Caco-2 (cell line): ENCODE measurements at regions not wholly inside any gene's neighbourhood (a gene's known extent, or its start where the extent isn't known, plus 50 kb on each side); places are given as distances from the start of the nearest gene placed in this dataset.

Experiments
- BruUV-seq: library from RNA; stranded (reverse); fragments of 400-500 nt; replicated peaks from 2 replicates; lab custom pipeline; 2021; lab: Mats Ljungman, UMichigan
- CTCF ChIA-PET: fragments of 300-600 bp; sonication (Branson Sonifier 250); formaldehyde crosslinking; loops from one replicate; lab custom pipeline; 2022; ENCODE audit warnings: antibody characterized with exemption; lab: Charles Lee
- POLR2A ChIA-PET: fragments of 300-600 bp; sonication (Branson Sonifier 250); formaldehyde crosslinking; loops from one replicate; lab custom pipeline; 2022; ENCODE audit warnings: antibody characterized with exemption; lab: Charles Lee
- DNase-seq, 2 experiments: peaks; one replicate each; pipeline versions ENCODE4 v3.0.0 to v3.0.0-alpha.2; 2020 to 2022
- H3K27me3 ChIP-seq: replicated peaks from 2 replicates; pipeline ENCODE4 v1.6.0; 2011; ENCODE audit warnings: low read length; ENCODE audit not compliant: control insufficient read depth, insufficient read depth
- H3K36me3 ChIP-seq: 2 replicates; pipeline ENCODE4 v1.5.1; 2011; ENCODE audit warnings: low read length; ENCODE audit not compliant: control insufficient read depth, insufficient read depth
- H3K4me1 ChIP-seq: fragments of 250-450 bp; sonication (Bioruptor Pico); 2 replicates; pipeline ENCODE4 v1.5.1; 2020; ENCODE audit warnings: mild to moderate bottlenecking
- H3K4me3 ChIP-seq: 2 replicates; pipeline ENCODE4 v1.5.1; 2011; ENCODE audit warnings: low read depth, mild to moderate bottlenecking, control low read depth, low read length
- H3K9me3 ChIP-seq: fragments of 250-450 bp; sonication (Bioruptor Pico); 2 replicates; pipeline ENCODE4 v1.5.1; 2020; ENCODE audit warnings: mild to moderate bottlenecking, moderate library complexity
- H3K27ac Mint-ChIP-seq: one replicate; pipeline ENCODE4 v1.8.0; 2022; ENCODE audit warnings: mixed read lengths; ENCODE audit not compliant: unreplicated experiment
- H3K27me3 Mint-ChIP-seq: one replicate; pipeline ENCODE4 v1.8.0; 2022; ENCODE audit warnings: mixed read lengths; ENCODE audit not compliant: insufficient read depth, unreplicated experiment
- H3K36me3 Mint-ChIP-seq: one replicate; pipeline ENCODE4 v1.8.0; 2022; ENCODE audit warnings: mild to moderate bottlenecking, mixed read lengths; ENCODE audit not compliant: insufficient read depth, unreplicated experiment
- H3K4me1 Mint-ChIP-seq: one replicate; pipeline ENCODE4 v1.8.0; 2022; ENCODE audit warnings: low read depth, mixed read lengths; ENCODE audit not compliant: unreplicated experiment
- H3K4me3 Mint-ChIP-seq: one replicate; pipeline ENCODE4 v1.8.0; 2022; ENCODE audit warnings: mild to moderate bottlenecking, moderate library complexity, mixed read lengths; ENCODE audit not compliant: unreplicated experiment
- H3K9me3 Mint-ChIP-seq: one replicate; pipeline ENCODE4 v1.8.0; 2022; ENCODE audit warnings: mixed read lengths; ENCODE audit not compliant: unreplicated experiment
- CTCF ChIP-seq, 2 experiments: fragments of 200-600 bp in 1 of 2; IDR thresholded peaks; 1 replicate in 1 of 2; 2 replicates in 1 of 2; pipeline versions ENCODE4 v1.5.1 to v1.8.0; 2011 to 2022; ENCODE audit warnings: antibody characterized with exemption in 1 of 2, control low read depth in 1 of 2, inconsistent platforms in 1 of 2, low read depth in 1 of 2, low read length in 1 of 2, mild to moderate bottlenecking in 1 of 2, moderate library complexity in 1 of 2; ENCODE audit not compliant: insufficient read depth in 1 of 2, severe bottlenecking in 1 of 2, unreplicated experiment in 1 of 2
- intact Hi-C: fragments of 100-400 bp; cut with micrococcal nuclease; formaldehyde crosslinking; loops from one replicate; pipeline ENCODE4 v1.10.0; 2022; ENCODE audit not compliant: unreplicated experiment

DNA sequence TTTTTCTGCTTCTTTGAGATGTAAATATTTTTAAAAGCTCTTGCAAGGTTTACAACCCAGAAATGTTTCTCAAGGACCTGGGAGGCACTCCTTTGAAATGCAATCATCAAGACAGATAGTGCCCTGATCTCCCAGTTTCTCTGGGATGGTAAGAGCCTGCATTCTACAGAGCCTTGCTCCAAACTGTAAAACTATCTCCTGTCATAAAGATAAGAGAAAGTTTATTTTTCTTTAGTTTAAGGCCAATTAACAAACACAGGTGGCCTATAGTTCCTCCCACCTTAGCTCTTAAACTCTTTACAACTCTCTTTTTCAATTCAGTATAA, 1231.1 kb upstream of the NUDT12 start:
- H3K9me3 Mint-ChIP-seq, result no peaks in the 10 kb centered on the region
- POLR2A ChIA-PET, result no interaction called here
- H3K27ac Mint-ChIP-seq, result peak overlapping the region; percentile 84
- Histone ChIP-seq H3K4me1 (peaks cover 33% of the 10 kb centered on the region), H3K36me3 (no peaks in the 10 kb centered on the region), H3K4me3 (no peak overlapping the region), H3K27me3 (no peaks in the 10 kb centered on the region), H3K9me3 (no peaks in the 10 kb centered on the region)
- DNase-seq, result peak; percentile 80 to 86
- no TSS peak for BruUV-seq
- TF ChIP-seq CTCF (IDR thresholded peaks at IDR 0.05; ENCODE audit: insufficient read depth in 1 of 2, low read depth in 1 of 2, low read length in 1 of 2, severe bottlenecking in 1 of 2, unreplicated experiment in 1 of 2), result no peak
- intact Hi-C loops, result loop anchor here (1.0 to 10.0 kb wide), 6 partner anchors 53 to 461 kb away; no protein-coding TSS in a partner anchor
- no peak overlapping the region for H3K4me3 Mint-ChIP-seq
- H3K4me1 Mint-ChIP-seq, result peaks cover 20% of the 10 kb centered on the region
- no peaks in the 10 kb centered on the region for H3K36me3 Mint-ChIP-seq
- CTCF ChIA-PET, result no interaction called here
- H3K27me3 Mint-ChIP-seq, result no peaks in the 10 kb centered on the region

DNA sequence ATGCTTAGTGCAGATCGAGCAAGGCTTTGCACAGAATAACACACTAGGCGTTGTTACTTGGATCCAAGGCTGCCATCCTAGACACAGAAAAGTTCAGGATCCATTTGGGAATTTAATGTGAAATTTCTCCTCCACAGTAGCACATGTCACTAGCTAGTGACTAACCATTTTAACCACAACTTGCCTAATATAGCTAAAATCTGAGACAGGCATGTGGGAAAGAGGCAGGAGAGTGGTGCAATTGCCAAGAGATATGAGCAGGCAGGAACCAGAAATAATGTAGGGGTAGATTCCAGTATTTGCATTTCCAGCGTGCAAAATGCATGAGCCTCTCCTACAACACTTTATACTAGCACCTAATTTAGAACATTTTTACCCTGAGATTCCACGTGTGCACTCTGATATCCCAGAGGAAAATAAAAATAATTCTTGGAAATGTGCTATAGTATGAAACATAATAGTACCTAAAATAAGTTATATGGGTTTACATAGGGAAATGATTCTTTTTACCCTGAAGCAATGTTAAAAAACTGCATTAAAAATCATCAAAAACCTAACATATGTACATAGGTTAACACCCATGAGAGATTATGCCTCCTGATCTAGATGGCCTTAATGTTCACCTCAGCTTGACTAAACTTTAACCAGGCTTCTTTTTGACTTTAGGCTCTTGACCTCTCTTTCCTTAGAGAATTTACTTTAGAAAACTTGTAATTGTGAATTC, 1230.6 kb upstream of the NUDT12 start:
- intact Hi-C loops, result loop anchor here (1.0 to 10.0 kb wide), 6 partner anchors 53 to 462 kb away; no protein-coding TSS in a partner anchor
- no peaks in the 10 kb centered on the region for H3K9me3 Mint-ChIP-seq
- BruUV-seq, result no TSS peak
- peak overlapping the region; percentile 14 for H3K4me3 Mint-ChIP-seq
- peak in 1 of 2 experiments; percentile 12 for DNase-seq
- Histone ChIP-seq H3K4me1 (peaks cover 33% of the 10 kb centered on the region), H3K9me3 (no peaks in the 10 kb centered on the region), H3K4me3 (no peak overlapping the region), H3K27me3 (no peaks in the 10 kb centered on the region), H3K36me3 (no peaks in the 10 kb centered on the region)
- peaks cover 20% of the 10 kb centered on the region for H3K4me1 Mint-ChIP-seq
- H3K36me3 Mint-ChIP-seq, result no peaks in the 10 kb centered on the region
- no peaks in the 10 kb centered on the region for H3K27me3 Mint-ChIP-seq
- POLR2A ChIA-PET, result no interaction called here
- no peak for TF ChIP-seq CTCF (IDR thresholded peaks at IDR 0.05; ENCODE audit: insufficient read depth in 1 of 2, low read depth in 1 of 2, low read length in 1 of 2, severe bottlenecking in 1 of 2, unreplicated experiment in 1 of 2)
- peak overlapping the region; percentile 84 for H3K27ac Mint-ChIP-seq
- CTCF ChIA-PET, result no interaction called here

- no TSS peak for BruUV-seq
- ChIA-PET POLR2A (no interaction called here), CTCF (no interaction called here)
- H3K4me3 Mint-ChIP-seq, result no peak overlapping the region
- peaks cover 20% of the 10 kb centered on the region for H3K4me1 Mint-ChIP-seq
- H3K4me3 ChIP-seq, result no peak overlapping the region
- no peaks in the 10 kb centered on the region for H3K27me3 ChIP-seq
- intact Hi-C loops, result no loop called here
- H3K9me3 Mint-ChIP-seq, result peaks cover 13% of the 10 kb centered on the region
- peaks cover 25% of the 10 kb centered on the region for H3K4me1 ChIP-seq
- no peak for DNase-seq
- no peak overlapping the region for H3K27ac Mint-ChIP-seq
- H3K9me3 ChIP-seq, result peaks cover 7% of the 10 kb centered on the region
- no peaks in the 10 kb centered on the region for H3K36me3 Mint-ChIP-seq
- no peaks in the 10 kb centered on the region for H3K27me3 Mint-ChIP-seq
- H3K36me3 ChIP-seq, result no peaks in the 10 kb centered on the region
- TF ChIP-seq CTCF (IDR thresholded peaks at IDR 0.05; ENCODE audit: insufficient read depth in 1 of 2, low read depth in 1 of 2, low read length in 1 of 2, severe bottlenecking in 1 of 2, unreplicated experiment in 1 of 2), result no peak
Measured at GRCh38 chr5:104789366-104789765, 1226.8 kb upstream of the NUDT12 start.
